ENCODE measurements at regions not wholly inside any gene's neighbourhood (a gene's known extent, or its start where the extent isn't known, plus 50 kb on each side); places are given as distances from the start of the nearest gene placed in this dataset.

GRCh38 chr6:86045038-86045437, 402.4 kb upstream of the SYNCRIP start:
- TF ChIP-seq, protein P1, sequence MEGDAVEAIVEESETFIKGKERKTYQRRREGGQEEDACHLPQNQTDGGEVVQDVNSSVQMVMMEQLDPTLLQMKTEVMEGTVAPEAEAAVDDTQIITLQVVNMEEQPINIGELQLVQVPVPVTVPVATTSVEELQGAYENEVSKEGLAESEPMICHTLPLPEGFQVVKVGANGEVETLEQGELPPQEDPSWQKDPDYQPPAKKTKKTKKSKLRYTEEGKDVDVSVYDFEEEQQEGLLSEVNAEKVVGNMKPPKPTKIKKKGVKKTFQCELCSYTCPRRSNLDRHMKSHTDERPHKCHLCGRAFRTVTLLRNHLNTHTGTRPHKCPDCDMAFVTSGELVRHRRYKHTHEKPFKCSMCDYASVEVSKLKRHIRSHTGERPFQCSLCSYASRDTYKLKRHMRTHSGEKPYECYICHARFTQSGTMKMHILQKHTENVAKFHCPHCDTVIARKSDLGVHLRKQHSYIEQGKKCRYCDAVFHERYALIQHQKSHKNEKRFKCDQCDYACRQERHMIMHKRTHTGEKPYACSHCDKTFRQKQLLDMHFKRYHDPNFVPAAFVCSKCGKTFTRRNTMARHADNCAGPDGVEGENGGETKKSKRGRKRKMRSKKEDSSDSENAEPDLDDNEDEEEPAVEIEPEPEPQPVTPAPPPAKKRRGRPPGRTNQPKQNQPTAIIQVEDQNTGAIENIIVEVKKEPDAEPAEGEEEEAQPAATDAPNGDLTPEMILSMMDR (IDR thresholded peaks at IDR 0.05; ENCODE audit: insufficient read depth, low read length): no peak
- TF ChIP-seq REST (IDR thresholded peaks at IDR 0.05; ENCODE audit: insufficient replicate concordance, low read depth): no peak
